Tibial artery (tissue), 4 donors: ENCODE measurements at regions not wholly inside any gene's neighbourhood (a gene's known extent, or its start where the extent isn't known, plus 50 kb on each side); places are given as distances from the start of the nearest gene placed in this dataset.

Experiments used
- DNase-seq, 2 donors: peaks; one replicate each; pipeline ENCODE4 v3.0.0-alpha.2; 2019
- H3K27ac ChIP-seq, 2 donors: fragments of 200-600 bp; sonication (generic) in 1 of 2; 1 replicate in 1 of 2; 2 replicates in 1 of 2; pipeline ENCODE4 v1.5.1; 2018 to 2019; ENCODE audit warnings: mild to moderate bottlenecking in 1 of 2
- H3K27me3 ChIP-seq, 2 donors: fragments of 200-600 bp; sonication (generic) in 1 of 2; one replicate each; pipeline versions ENCODE4 v1.5.1 to v1.6.0; 2016 to 2019
- H3K36me3 ChIP-seq, 3 donors: fragments of 200-600 bp; sonication (generic) in 2 of 3; one replicate each; pipeline ENCODE4 v1.5.1; 2016 to 2019; ENCODE audit warnings: mild to moderate bottlenecking in 2 of 3
- H3K4me1 ChIP-seq, 4 donors: fragments of 200-600 bp; sonication (generic) in 2 of 4; 1 replicate in 3 of 4; 2 replicates in 1 of 4; pipeline ENCODE4 v1.5.1; 2016 to 2019
- H3K4me3 ChIP-seq, 2 donors: fragments of 200-600 bp; sonication (generic) in 1 of 2; 1 replicate in 1 of 2; 2 replicates in 1 of 2; pipeline ENCODE4 v1.5.1; 2018 to 2019; ENCODE audit warnings: mild to moderate bottlenecking in 2 of 2
- H3K9me3 ChIP-seq, 3 donors: fragments of 200-600 bp; sonication (generic) in 1 of 3; one replicate each; pipeline ENCODE4 v1.5.1; 2016 to 2019
- intact Hi-C: fragments of 100-400 bp; cut with DNase I; formaldehyde crosslinking; loops from one replicate; pipeline ENCODE4 v1.15.0; 2023; ENCODE audit warnings: low total_unique reads
- TF ChIP-seq, protein P1 (sequence below), 2 experiments: fragments of 200-600 bp in 1 of 2; fragments of 450-650 bp in 1 of 2; IDR thresholded peaks; one replicate each; pipeline ENCODE4 v1.5.1; 2017 to 2019; ENCODE audit warnings: antibody characterized with exemption in 2 of 2, mild to moderate bottlenecking in 1 of 2, moderate library complexity in 1 of 2

DNA sequence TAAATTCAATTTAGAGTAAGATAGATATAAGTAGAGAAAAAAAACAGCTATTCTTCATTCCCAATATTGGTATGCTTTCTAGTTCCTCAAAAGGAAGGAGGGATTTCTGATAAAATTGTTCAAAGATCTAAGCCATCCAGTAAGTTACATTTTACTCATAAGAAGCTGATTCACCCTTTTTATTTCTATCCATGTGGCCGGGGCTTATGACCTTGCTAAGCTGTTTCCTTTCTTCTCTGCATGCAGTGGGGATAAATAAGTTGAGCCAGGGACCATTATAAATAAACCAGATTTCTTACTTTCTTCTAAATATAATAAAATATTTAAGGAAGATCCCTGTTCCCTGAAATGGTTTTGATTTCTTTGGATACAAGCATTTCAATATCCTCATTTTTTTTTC is 502.3 kb downstream of the PDHA2 start:
- Histone ChIP-seq H3K27me3 (no peaks in the 10 kb centered on the region), H3K4me1 (no peaks in the 10 kb centered on the region), H3K9me3 (no peaks in the 10 kb centered on the region), H3K36me3 (no peaks in the 10 kb centered on the region), H3K4me3 (no peak overlapping the region), H3K27ac (no peak overlapping the region)
- no peak for DNase-seq
- intact Hi-C loops: no loop called here
- TF ChIP-seq, protein P1, sequence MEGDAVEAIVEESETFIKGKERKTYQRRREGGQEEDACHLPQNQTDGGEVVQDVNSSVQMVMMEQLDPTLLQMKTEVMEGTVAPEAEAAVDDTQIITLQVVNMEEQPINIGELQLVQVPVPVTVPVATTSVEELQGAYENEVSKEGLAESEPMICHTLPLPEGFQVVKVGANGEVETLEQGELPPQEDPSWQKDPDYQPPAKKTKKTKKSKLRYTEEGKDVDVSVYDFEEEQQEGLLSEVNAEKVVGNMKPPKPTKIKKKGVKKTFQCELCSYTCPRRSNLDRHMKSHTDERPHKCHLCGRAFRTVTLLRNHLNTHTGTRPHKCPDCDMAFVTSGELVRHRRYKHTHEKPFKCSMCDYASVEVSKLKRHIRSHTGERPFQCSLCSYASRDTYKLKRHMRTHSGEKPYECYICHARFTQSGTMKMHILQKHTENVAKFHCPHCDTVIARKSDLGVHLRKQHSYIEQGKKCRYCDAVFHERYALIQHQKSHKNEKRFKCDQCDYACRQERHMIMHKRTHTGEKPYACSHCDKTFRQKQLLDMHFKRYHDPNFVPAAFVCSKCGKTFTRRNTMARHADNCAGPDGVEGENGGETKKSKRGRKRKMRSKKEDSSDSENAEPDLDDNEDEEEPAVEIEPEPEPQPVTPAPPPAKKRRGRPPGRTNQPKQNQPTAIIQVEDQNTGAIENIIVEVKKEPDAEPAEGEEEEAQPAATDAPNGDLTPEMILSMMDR (IDR thresholded peaks at IDR 0.05): no peak

DNA sequence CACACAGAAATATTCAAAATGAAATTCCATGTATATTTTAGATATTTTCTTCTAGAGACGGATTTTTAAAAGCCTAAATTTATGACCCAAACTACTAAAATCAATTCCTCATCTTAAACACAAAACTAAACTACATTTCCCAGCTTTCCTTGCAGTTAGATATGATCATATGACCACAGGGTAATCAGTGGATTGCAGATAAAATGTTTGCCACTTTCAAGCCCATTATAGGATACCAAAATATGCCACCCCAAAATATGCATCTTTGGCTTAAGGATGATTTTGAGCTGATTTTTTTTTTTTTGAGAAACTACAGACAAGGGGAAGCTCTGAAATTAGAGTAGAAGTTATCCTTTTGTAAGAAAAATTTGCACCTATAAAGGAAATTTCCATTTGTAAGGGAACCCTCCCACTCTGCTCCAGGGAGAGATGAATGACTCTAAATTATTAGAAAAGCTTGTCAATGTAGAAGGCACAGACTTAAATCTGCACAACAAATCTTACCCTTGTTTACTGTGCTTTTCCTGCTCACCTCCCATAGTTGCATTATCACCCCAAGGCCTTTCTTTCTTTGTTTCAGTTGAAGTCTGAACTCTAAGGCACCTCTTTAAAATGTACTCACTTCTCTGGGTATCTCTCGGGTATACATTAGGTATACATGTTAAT is 503.0 kb downstream of the PDHA2 start:
- Histone ChIP-seq H3K27me3 (no peaks in the 10 kb centered on the region), H3K9me3 (no peaks in the 10 kb centered on the region), H3K27ac (no peak overlapping the region), H3K4me1 (no peaks in the 10 kb centered on the region), H3K4me3 (no peak overlapping the region), H3K36me3 (no peaks in the 10 kb centered on the region)
- TF ChIP-seq, protein P1 (IDR thresholded peaks at IDR 0.05): no peak
- DNase-seq: no peak
- intact Hi-C loops: no loop called here

DNA sequence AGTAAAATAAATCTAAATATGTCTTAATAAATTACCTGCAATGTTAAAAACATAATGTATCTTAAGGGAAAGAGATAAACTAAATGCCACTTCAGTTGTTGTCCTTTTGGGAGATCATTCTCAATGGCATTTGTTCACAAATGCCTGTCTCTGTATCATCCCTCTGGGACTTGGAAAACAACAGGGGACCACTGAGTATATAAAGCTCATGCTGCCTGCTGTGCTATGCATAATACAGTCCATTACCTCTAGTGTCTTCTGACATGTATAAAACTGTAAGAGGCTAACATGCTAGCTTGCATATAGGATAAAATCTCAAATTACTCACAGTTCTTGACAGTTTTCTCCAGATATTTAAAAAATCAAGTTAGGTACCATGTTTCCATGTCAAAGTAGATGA is 503.9 kb downstream of the PDHA2 start:
- H3K27ac ChIP-seq: no peak overlapping the region
- no peaks in the 10 kb centered on the region for H3K27me3 ChIP-seq
- no peak for DNase-seq
- TF ChIP-seq, protein P1 (IDR thresholded peaks at IDR 0.05): no peak
- H3K4me1 ChIP-seq: no peaks in the 10 kb centered on the region
- H3K4me3 ChIP-seq: no peak overlapping the region
- intact Hi-C loops: no loop called here
- no peaks in the 10 kb centered on the region for H3K9me3 ChIP-seq
- no peaks in the 10 kb centered on the region for H3K36me3 ChIP-seq

GRCh38 chr4:96347582-96347981 is 507.7 kb downstream of the PDHA2 start:
- no peak overlapping the region for H3K27ac ChIP-seq
- intact Hi-C loops: no loop called here
- H3K9me3 ChIP-seq: no peaks in the 10 kb centered on the region
- TF ChIP-seq, protein P1 (IDR thresholded peaks at IDR 0.05): no peak
- no peak for DNase-seq
- no peaks in the 10 kb centered on the region for H3K36me3 ChIP-seq
- H3K4me3 ChIP-seq: no peak overlapping the region
- H3K4me1 ChIP-seq: no peaks in the 10 kb centered on the region
- no peaks in the 10 kb centered on the region for H3K27me3 ChIP-seq

GRCh38 chr4:96352051-96352517 is 512.2 kb downstream of the PDHA2 start:
- no peak overlapping the region for H3K4me3 ChIP-seq
- H3K27me3 ChIP-seq: no peaks in the 10 kb centered on the region
- no peak overlapping the region for H3K27ac ChIP-seq
- TF ChIP-seq, protein P1 (IDR thresholded peaks at IDR 0.05): no peak
- intact Hi-C loops: no loop called here
- no peaks in the 10 kb centered on the region for H3K9me3 ChIP-seq
- H3K4me1 ChIP-seq: peaks cover 0 to 4% (median 0%) of the 10 kb centered on the region in 4 donors
- DNase-seq: no peak
- H3K36me3 ChIP-seq: no peaks in the 10 kb centered on the region
